ENCODE measurements at regions not wholly inside any gene's neighbourhood (a gene's known extent, or its start where the extent isn't known, plus 50 kb on each side); places are given as distances from the start of the nearest gene placed in this dataset.

GRCh38 chr16:63702981-63703590 is 1418.8 kb downstream of the CDH11 start:
- intact Hi-C loops (cut with DNase I) = no loop called here
- H3K27ac ChIP-seq = no peak overlapping the region
- H3K4me1 ChIP-seq = no peaks in the 10 kb centered on the region
- H3K27me3 ChIP-seq = no peaks in the 10 kb centered on the region
- no peak overlapping the region for H3K4me3 ChIP-seq
- no peak for DNase-seq (ENCODE audit: extremely low spot score in 2 of 2)
- no peaks in the 10 kb centered on the region for H3K36me3 ChIP-seq
- no peaks in the 10 kb centered on the region for H3K9me3 ChIP-seq
- TF ChIP-seq, protein P1, sequence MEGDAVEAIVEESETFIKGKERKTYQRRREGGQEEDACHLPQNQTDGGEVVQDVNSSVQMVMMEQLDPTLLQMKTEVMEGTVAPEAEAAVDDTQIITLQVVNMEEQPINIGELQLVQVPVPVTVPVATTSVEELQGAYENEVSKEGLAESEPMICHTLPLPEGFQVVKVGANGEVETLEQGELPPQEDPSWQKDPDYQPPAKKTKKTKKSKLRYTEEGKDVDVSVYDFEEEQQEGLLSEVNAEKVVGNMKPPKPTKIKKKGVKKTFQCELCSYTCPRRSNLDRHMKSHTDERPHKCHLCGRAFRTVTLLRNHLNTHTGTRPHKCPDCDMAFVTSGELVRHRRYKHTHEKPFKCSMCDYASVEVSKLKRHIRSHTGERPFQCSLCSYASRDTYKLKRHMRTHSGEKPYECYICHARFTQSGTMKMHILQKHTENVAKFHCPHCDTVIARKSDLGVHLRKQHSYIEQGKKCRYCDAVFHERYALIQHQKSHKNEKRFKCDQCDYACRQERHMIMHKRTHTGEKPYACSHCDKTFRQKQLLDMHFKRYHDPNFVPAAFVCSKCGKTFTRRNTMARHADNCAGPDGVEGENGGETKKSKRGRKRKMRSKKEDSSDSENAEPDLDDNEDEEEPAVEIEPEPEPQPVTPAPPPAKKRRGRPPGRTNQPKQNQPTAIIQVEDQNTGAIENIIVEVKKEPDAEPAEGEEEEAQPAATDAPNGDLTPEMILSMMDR (IDR thresholded peaks at IDR 0.05) = no peak
- TF ChIP-seq POLR2A (IDR thresholded peaks at IDR 0.05) = no peak
- TF ChIP-seq POLR2AphosphoS5 (IDR thresholded peaks at IDR 0.05; ENCODE audit: insufficient read depth in 1 of 2, low read depth in 1 of 2) = no peak

- DNase-seq (ENCODE audit: extremely low spot score in 2 of 2) = no peak
- no peaks in the 10 kb centered on the region for H3K36me3 ChIP-seq
- no peak overlapping the region for H3K27ac ChIP-seq
- H3K27me3 ChIP-seq = no peaks in the 10 kb centered on the region
- no peak overlapping the region for H3K4me3 ChIP-seq
- H3K4me1 ChIP-seq = no peaks in the 10 kb centered on the region
- H3K9me3 ChIP-seq = no peaks in the 10 kb centered on the region
- TF ChIP-seq POLR2A (IDR thresholded peaks at IDR 0.05) (no peak), POLR2AphosphoS5 (IDR thresholded peaks at IDR 0.05; ENCODE audit: insufficient read depth in 1 of 2, low read depth in 1 of 2) (no peak)
- TF ChIP-seq, protein P1 (IDR thresholded peaks at IDR 0.05) = no peak
- intact Hi-C loops (cut with DNase I) = no loop called here
These were observed 1424.1 kb downstream of the CDH11 start for GRCh38 chr16:63697736-63698135.

DNA sequence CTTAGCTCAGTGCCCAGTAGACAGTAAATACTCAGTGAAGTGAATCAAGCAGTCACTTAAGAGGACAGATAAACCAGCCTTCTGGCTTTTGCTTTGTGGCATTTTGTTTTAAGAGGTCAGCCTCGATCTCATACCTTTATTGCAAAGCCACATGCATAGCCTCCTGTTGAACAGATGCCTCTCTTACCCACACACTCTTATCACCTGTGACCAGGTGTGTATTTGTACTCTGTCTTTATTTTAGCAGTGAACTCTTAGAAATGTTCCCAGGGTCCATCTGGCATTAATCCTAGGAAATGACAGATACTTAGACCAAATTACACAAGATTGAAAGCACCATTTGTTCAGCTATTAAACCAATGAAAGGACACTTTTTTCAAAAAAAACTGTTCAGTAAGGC is 1426.5 kb downstream of the CDH11 start:
- Histone ChIP-seq H3K27me3 (no peaks in the 10 kb centered on the region), H3K9me3 (no peaks in the 10 kb centered on the region), H3K27ac (no peak overlapping the region), H3K4me1 (no peaks in the 10 kb centered on the region), H3K36me3 (no peaks in the 10 kb centered on the region), H3K4me3 (no peak overlapping the region)
- DNase-seq (ENCODE audit: extremely low spot score in 2 of 2) = no peak
- intact Hi-C loops (cut with DNase I) = no loop called here
- no peak for TF ChIP-seq POLR2A (IDR thresholded peaks at IDR 0.05)
- TF ChIP-seq, protein P1 (IDR thresholded peaks at IDR 0.05) = no peak
- TF ChIP-seq POLR2AphosphoS5 (IDR thresholded peaks at IDR 0.05; ENCODE audit: insufficient read depth in 1 of 2, low read depth in 1 of 2) = no peak

DNA sequence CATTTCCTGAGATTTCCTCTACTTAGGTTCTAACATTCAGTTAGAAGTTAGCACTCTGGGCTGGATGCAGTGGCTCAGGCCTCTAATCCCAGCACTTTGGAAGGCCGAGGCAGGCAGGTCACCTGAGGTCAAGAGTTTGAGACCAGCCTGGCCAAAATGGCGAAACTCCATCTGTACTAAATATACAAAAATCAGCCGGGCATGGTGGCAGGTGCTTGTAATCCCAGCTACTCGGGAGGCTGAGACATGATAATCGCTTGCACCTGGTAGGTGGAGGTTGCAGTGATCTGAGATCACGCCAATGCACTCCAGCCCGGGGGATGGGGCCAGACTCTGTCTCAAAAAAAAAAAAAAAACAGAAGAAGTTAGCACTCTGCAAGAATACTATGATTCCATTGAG is 1430.9 kb downstream of the CDH11 start:
- no peak for DNase-seq (ENCODE audit: extremely low spot score in 2 of 2)
- H3K4me3 ChIP-seq = no peak overlapping the region
- intact Hi-C loops (cut with DNase I) = no loop called here
- H3K4me1 ChIP-seq = no peaks in the 10 kb centered on the region
- no peaks in the 10 kb centered on the region for H3K36me3 ChIP-seq
- TF ChIP-seq POLR2AphosphoS5 (IDR thresholded peaks at IDR 0.05; ENCODE audit: insufficient read depth in 1 of 2, low read depth in 1 of 2) (no peak), POLR2A (IDR thresholded peaks at IDR 0.05) (no peak)
- TF ChIP-seq, protein P1 (IDR thresholded peaks at IDR 0.05) = no peak
- H3K27ac ChIP-seq = no peak overlapping the region
- H3K9me3 ChIP-seq = no peaks in the 10 kb centered on the region
- H3K27me3 ChIP-seq = no peaks in the 10 kb centered on the region

DNA sequence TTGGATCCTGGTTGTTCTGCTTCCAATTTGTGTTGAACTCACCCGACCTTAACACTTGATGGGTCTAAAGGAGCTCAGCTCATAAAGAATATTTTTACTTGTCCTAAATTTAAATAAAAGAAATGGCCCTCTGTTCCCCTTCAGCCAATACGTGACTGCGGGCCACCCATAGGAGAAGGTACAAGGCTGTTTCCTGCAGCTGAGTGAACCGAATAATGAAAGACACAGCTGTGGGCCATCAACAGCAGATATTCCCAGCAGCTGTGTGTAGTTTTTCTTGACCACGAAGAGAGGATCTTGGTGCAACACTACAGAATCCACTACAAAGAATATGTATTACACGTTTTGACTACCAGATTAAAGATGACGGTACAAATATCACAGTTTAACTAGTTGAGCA is 1431.6 kb downstream of the CDH11 start:
- H3K4me3 ChIP-seq = no peak overlapping the region
- intact Hi-C loops (cut with DNase I) = no loop called here
- no peak for DNase-seq (ENCODE audit: extremely low spot score in 2 of 2)
- no peak overlapping the region for H3K27ac ChIP-seq
- no peaks in the 10 kb centered on the region for H3K4me1 ChIP-seq
- H3K9me3 ChIP-seq = no peaks in the 10 kb centered on the region
- no peaks in the 10 kb centered on the region for H3K27me3 ChIP-seq
- no peaks in the 10 kb centered on the region for H3K36me3 ChIP-seq
- TF ChIP-seq POLR2AphosphoS5 (IDR thresholded peaks at IDR 0.05; ENCODE audit: insufficient read depth in 1 of 2, low read depth in 1 of 2) = no peak
- TF ChIP-seq POLR2A (IDR thresholded peaks at IDR 0.05) = no peak
- TF ChIP-seq, protein P1 (IDR thresholded peaks at IDR 0.05) = no peak

Measured in vagina (tissue), 2 donors.